Loucy (cell line): ENCODE measurements at regions not wholly inside any gene's neighbourhood (a gene's known extent, or its start where the extent isn't known, plus 50 kb on each side); places are given as distances from the start of the nearest gene placed in this dataset.
"Not testable (repeated sequence)": the region's sequence is repeated elsewhere in the genome, so short reads cannot be mapped to it uniquely, and the experiment has no call there.

Experiments
- H2AFZ ChIP-seq: fragments of 200-600 bp; sonication (generic); 2 replicates; pipeline ENCODE4 v1.6.0; 2016; ENCODE audit warnings: antibody characterized with exemption, mild to moderate bottlenecking, low read length, moderate library complexity
- H3F3A ChIP-seq: fragments of 200-600 bp; 2 replicates; pipeline ENCODE4 v1.6.0; 2016; ENCODE audit warnings: antibody characterized with exemption, low read depth, mild to moderate bottlenecking
- H3K27me3 ChIP-seq: fragments of 200-600 bp; sonication (generic); 2 replicates; pipeline ENCODE4 v1.6.1; 2014; ENCODE audit warnings: low read length, mild to moderate bottlenecking; ENCODE audit not compliant: insufficient read depth, poor library complexity, severe bottlenecking
- H3K36me3 ChIP-seq: fragments of 200-600 bp; sonication (generic); 2 replicates; pipeline ENCODE4 v1.6.1; 2016; ENCODE audit warnings: low read length; ENCODE audit not compliant: insufficient read depth
- H3K4me1 ChIP-seq: fragments of 200-600 bp; sonication (generic); 2 replicates; pipeline ENCODE4 v1.5.1; 2014; ENCODE audit warnings: low read length, mild to moderate bottlenecking; ENCODE audit not compliant: insufficient read depth, poor library complexity, severe bottlenecking
- H3K4me2 ChIP-seq: fragments of 200-600 bp; sonication (generic); 2 replicates; pipeline ENCODE4 v1.6.0; 2014; ENCODE audit warnings: antibody characterized with exemption, low read length, low read depth, mild to moderate bottlenecking; ENCODE audit not compliant: poor library complexity, severe bottlenecking
- H3K4me3 ChIP-seq: fragments of 200-600 bp; sonication (generic); 2 replicates; pipeline ENCODE4 v1.5.1; 2014; ENCODE audit warnings: low read length, mild to moderate bottlenecking, mixed read lengths; ENCODE audit not compliant: poor library complexity, severe bottlenecking
- H3K79me2 ChIP-seq: fragments of 200-600 bp; sonication (generic); 2 replicates; pipeline ENCODE4 v1.6.1; 2014; ENCODE audit warnings: low read length; ENCODE audit not compliant: insufficient read depth
- H3K9ac ChIP-seq: fragments of 200-600 bp; sonication (generic); 2 replicates; pipeline ENCODE4 v1.6.0; 2014; ENCODE audit warnings: mild to moderate bottlenecking, low read depth, low read length, moderate library complexity; ENCODE audit not compliant: poor library complexity, severe bottlenecking
- H3K9me2 ChIP-seq: fragments of 200-600 bp; sonication (generic); replicated peaks from 2 replicates; pipeline ENCODE4 v1.6.1; 2016; ENCODE audit warnings: low read depth, low read length, mixed read lengths
- H3K9me3 ChIP-seq: fragments of 200-600 bp; sonication (generic); 2 replicates; pipeline ENCODE4 v1.6.1; 2014; ENCODE audit warnings: mild to moderate bottlenecking, antibody characterized with exemption, low read length, low read depth; ENCODE audit not compliant: insufficient read depth
- H4K20me1 ChIP-seq: fragments of 200-600 bp; sonication (generic); 2 replicates; pipeline ENCODE4 v1.6.0; 2014; ENCODE audit warnings: antibody characterized with exemption, low read length, mild to moderate bottlenecking; ENCODE audit not compliant: insufficient read depth, poor library complexity, severe bottlenecking
- EZH2phosphoT487 ChIP-seq: fragments of 200-600 bp; IDR thresholded peaks from 2 replicates; pipeline ENCODE4 v1.6.1; 2018; ENCODE audit warnings: antibody characterized with exemption, mild to moderate bottlenecking, moderate library complexity, borderline replicate concordance
- TF ChIP-seq, protein P1 (sequence below): fragments of 200-600 bp; sonication (generic); conservative IDR thresholded peaks from 2 replicates; pipeline ENCODE4 v1.5.1; 2014; ENCODE audit warnings: mild to moderate bottlenecking, antibody characterized with exemption, low read length

- Histone ChIP-seq H3K4me1 (peaks cover 4% of the 10 kb centered on the region), H3K9ac (no peak overlapping the region), H2AFZ (no peak overlapping the region), H3F3A (no peaks in the 10 kb centered on the region; the same call in 1 of the 2 replicates), H3K9me2 (no peaks in the 10 kb centered on the region), H3K4me3 (no peak overlapping the region), H3K27me3 (no peaks in the 10 kb centered on the region), H3K4me2 (no peak overlapping the region), H3K9me3 (peaks cover 9% of the 10 kb centered on the region; the same call in 1 of the 2 replicates), H4K20me1 (no peaks in the 10 kb centered on the region), H3K36me3 (no peaks in the 10 kb centered on the region), H3K79me2 (no peaks in the 10 kb centered on the region)
- TF ChIP-seq, protein P1, sequence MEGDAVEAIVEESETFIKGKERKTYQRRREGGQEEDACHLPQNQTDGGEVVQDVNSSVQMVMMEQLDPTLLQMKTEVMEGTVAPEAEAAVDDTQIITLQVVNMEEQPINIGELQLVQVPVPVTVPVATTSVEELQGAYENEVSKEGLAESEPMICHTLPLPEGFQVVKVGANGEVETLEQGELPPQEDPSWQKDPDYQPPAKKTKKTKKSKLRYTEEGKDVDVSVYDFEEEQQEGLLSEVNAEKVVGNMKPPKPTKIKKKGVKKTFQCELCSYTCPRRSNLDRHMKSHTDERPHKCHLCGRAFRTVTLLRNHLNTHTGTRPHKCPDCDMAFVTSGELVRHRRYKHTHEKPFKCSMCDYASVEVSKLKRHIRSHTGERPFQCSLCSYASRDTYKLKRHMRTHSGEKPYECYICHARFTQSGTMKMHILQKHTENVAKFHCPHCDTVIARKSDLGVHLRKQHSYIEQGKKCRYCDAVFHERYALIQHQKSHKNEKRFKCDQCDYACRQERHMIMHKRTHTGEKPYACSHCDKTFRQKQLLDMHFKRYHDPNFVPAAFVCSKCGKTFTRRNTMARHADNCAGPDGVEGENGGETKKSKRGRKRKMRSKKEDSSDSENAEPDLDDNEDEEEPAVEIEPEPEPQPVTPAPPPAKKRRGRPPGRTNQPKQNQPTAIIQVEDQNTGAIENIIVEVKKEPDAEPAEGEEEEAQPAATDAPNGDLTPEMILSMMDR, result no peak
- no peak for TF ChIP-seq EZH2phosphoT487
These were observed 106.6 kb upstream of the ADTRP start for GRCh38 chr6:11885159-11885558.

DNA sequence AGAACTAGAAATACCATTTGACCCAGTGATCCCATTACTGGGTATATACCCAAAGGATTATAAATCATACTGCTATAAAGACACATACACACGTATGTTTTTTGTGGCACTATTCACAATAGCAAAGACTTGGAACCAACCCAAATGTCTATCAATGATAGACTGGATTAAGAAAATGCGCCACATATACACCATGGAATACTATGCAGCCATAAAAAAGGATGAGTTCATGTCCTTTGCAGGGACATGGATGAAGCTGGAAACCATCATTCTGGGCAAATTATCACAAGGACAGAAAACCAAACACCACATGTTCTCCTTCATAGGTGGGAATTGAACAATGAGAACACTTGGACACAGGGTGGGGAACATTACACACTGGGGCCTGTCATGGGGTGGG is 104.9 kb upstream of the ADTRP start:
- H3K79me2 ChIP-seq, H3K27me3 ChIP-seq, H4K20me1 ChIP-seq, H2AFZ ChIP-seq, H3K9ac ChIP-seq, H3K4me3 ChIP-seq, H3K36me3 ChIP-seq, H3K4me1 ChIP-seq, H3K9me2 ChIP-seq, H3K4me2 ChIP-seq, H3F3A ChIP-seq, H3K9me3 ChIP-seq: not testable (repeated sequence)

GRCh38 chr6:11880156-11880555 is 101.6 kb upstream of the ADTRP start:
- not testable (repeated sequence) for H3K4me2 ChIP-seq, H3K9me3 ChIP-seq, H3K9ac ChIP-seq, H3K4me3 ChIP-seq, H3K36me3 ChIP-seq, H3F3A ChIP-seq, H3K9me2 ChIP-seq, H4K20me1 ChIP-seq, H3K4me1 ChIP-seq, H3K79me2 ChIP-seq, H3K27me3 ChIP-seq, H2AFZ ChIP-seq

GRCh38 chr6:11878735-11879134 is 100.1 kb upstream of the ADTRP start:
- H3K9me2 ChIP-seq, result no peaks in the 10 kb centered on the region
- no peak overlapping the region for H3K4me2 ChIP-seq
- no peaks in the 10 kb centered on the region for H3K27me3 ChIP-seq
- no peak for TF ChIP-seq EZH2phosphoT487
- TF ChIP-seq, protein P1, result no peak
- H3K4me3 ChIP-seq, result no peak overlapping the region
- H3K4me1 ChIP-seq, result no peaks in the 10 kb centered on the region
- H3K9me3 ChIP-seq, result no peaks in the 10 kb centered on the region
- H3K9ac ChIP-seq, result no peak overlapping the region
- H3K79me2 ChIP-seq, result no peaks in the 10 kb centered on the region
- no peak overlapping the region for H2AFZ ChIP-seq
- H3F3A ChIP-seq, result no peaks in the 10 kb centered on the region
- H4K20me1 ChIP-seq, result no peaks in the 10 kb centered on the region
- H3K36me3 ChIP-seq, result no peaks in the 10 kb centered on the region
